ENCODE measurements at regions not wholly inside any gene's neighbourhood (a gene's known extent, or its start where the extent isn't known, plus 50 kb on each side); places are given as distances from the start of the nearest gene placed in this dataset.
"Not testable (repeated sequence)": the region's sequence is repeated elsewhere in the genome, so short reads cannot be mapped to it uniquely, and the experiment has no call there.

DNA sequence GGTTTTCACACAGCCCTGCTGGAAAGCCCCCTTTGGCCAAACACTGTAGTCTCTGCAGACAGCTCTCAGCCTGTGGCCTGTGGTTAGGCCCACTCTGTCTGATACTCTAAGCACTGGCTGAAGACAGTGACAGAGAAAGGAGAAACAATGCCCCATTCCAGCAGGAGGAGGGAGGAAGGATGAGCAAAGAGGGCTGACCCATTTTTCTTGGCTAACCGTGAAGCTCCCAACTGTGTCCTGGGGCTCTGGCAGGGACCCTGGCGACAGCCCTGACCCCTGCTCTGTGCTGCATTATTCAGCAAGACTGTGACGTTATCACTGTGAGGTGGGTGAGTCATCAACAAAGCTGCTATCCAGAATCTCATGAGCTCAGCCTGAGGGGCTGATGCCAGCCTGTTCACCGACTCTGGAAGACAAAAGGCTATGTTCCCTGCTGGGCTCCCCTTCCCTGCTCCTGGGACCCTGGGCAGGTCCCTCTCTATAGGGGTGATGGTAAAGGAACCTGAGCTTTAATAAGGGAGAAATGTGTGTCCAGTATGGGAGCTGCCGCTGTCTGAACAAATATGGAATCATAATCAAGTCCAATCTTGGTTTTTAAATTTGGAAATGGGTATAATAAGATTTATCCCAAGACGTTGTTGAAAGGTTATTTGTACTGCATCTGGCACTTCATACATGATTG is 107.0 kb downstream of the RHOU start:
- Histone ChIP-seq H3K27ac (peak overlapping the region in 1 of 2 donors; percentile 15), H3K9me3 (no peaks in the 10 kb centered on the region), H3K4me1 (peaks cover 0 to 9% of the 10 kb centered on the region in 2 donors), H3K27me3 (no peaks in the 10 kb centered on the region), H3K36me3 (no peaks in the 10 kb centered on the region), H3K4me3 (no peak overlapping the region)
- peak; percentile 75 for DNase-seq (ENCODE audit: low spot score)
- TF ChIP-seq, protein P1, sequence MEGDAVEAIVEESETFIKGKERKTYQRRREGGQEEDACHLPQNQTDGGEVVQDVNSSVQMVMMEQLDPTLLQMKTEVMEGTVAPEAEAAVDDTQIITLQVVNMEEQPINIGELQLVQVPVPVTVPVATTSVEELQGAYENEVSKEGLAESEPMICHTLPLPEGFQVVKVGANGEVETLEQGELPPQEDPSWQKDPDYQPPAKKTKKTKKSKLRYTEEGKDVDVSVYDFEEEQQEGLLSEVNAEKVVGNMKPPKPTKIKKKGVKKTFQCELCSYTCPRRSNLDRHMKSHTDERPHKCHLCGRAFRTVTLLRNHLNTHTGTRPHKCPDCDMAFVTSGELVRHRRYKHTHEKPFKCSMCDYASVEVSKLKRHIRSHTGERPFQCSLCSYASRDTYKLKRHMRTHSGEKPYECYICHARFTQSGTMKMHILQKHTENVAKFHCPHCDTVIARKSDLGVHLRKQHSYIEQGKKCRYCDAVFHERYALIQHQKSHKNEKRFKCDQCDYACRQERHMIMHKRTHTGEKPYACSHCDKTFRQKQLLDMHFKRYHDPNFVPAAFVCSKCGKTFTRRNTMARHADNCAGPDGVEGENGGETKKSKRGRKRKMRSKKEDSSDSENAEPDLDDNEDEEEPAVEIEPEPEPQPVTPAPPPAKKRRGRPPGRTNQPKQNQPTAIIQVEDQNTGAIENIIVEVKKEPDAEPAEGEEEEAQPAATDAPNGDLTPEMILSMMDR (IDR thresholded peaks at IDR 0.05) = no peak

DNA sequence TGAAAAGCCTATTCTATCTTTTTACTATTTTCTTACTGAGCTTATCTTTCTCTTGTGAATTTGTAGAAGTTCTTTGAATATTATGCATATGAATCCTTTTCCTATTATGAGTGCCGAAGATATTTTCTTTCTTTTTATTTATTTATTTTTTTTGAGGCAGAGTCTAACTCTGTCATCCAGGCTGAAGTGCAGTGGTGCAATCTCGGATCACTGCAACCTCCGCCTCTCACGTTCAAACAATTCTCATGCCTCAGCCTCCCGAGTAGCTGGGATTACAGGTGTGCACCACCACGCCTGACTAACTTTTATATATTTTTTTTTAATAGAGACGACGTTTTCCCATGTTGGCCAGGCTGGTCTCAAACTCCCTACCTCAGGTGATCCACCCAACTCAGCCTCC is 109.8 kb downstream of the RHOU start:
- Histone ChIP-seq H3K4me1 (no peaks in the 10 kb centered on the region), H3K9me3 (no peaks in the 10 kb centered on the region), H3K4me3 (no peak overlapping the region), H3K36me3 (no peaks in the 10 kb centered on the region), H3K27me3 (no peaks in the 10 kb centered on the region), H3K27ac (no peak overlapping the region)
- no peak for DNase-seq (ENCODE audit: low spot score)
- TF ChIP-seq, protein P1 (IDR thresholded peaks at IDR 0.05) = no peak

DNA sequence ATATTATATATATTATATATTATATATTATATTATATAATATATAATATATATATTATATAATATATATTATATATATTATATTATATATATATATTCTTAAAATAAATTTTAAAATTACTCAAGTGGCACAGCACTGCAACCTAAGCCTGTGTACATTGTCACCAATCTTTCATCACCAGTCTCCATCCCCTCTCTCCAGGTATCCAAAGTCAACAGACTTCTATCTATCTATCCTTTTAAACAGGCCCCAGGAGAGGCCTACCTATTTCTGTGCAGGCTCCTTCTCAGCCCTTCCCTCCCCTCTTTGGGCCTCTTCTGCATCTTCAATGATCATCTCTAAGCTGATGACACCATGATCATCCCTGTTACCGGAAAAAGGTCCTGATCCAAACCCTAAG is 111.7 kb downstream of the RHOU start:
- no peak for DNase-seq (ENCODE audit: low spot score)
- Histone ChIP-seq H3K27me3 (no peaks in the 10 kb centered on the region), H3K4me3 (no peak overlapping the region), H3K9me3 (no peaks in the 10 kb centered on the region), H3K36me3 (no peaks in the 10 kb centered on the region), H3K4me1 (no peaks in the 10 kb centered on the region), H3K27ac (no peak overlapping the region)
- TF ChIP-seq, protein P1 (IDR thresholded peaks at IDR 0.05) = no peak

DNA sequence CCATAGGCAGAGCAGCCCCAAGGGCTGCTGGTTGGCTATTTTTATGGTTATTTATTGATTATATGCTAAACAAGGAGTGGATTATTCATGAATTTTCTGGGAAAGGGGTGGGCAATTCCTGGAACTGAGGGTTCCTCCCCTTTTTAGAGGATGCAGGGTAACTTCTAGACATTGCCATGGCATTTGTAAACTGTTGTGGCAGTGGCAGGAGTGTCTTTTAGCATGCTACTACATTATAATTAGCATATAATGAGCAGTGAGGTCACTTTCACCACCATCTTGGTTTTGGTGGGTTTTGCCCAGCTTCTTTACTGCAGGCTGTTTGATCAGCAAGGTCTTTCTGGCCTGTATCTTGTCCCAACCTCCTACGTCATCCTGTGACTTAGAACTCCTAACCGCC is 112.2 kb downstream of the RHOU start:
- H3K4me1 ChIP-seq; H3K36me3 ChIP-seq; DNase-seq (ENCODE audit: low spot score); H3K9me3 ChIP-seq; H3K4me3 ChIP-seq; H3K27me3 ChIP-seq; H3K27ac ChIP-seq: not testable (repeated sequence)

DNA sequence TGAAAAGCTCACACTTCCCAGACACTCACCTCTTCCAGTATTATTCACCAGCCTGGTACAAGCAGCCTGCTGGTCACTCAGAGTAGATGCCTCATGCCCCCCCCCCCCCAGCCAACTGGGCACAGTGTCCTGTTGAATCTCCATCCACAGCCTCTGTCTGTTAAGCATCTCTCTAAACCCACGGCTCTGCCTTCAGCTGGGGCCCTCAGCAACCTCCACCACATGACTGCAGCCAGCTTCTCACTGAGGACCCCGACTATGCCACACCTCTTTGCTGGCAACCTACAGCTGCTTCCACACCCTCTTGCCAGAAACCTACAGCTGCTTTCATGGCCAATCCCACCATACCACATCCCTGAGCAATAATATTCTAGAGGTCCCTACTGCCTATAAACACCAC is 113.1 kb downstream of the RHOU start:
- Histone ChIP-seq H3K4me3 (no peak overlapping the region), H3K4me1 (no peaks in the 10 kb centered on the region), H3K9me3 (no peaks in the 10 kb centered on the region), H3K36me3 (no peaks in the 10 kb centered on the region), H3K27me3 (no peaks in the 10 kb centered on the region), H3K27ac (no peak overlapping the region)
- TF ChIP-seq, protein P1 (IDR thresholded peaks at IDR 0.05) = no peak
- no peak for DNase-seq (ENCODE audit: low spot score)

DNA sequence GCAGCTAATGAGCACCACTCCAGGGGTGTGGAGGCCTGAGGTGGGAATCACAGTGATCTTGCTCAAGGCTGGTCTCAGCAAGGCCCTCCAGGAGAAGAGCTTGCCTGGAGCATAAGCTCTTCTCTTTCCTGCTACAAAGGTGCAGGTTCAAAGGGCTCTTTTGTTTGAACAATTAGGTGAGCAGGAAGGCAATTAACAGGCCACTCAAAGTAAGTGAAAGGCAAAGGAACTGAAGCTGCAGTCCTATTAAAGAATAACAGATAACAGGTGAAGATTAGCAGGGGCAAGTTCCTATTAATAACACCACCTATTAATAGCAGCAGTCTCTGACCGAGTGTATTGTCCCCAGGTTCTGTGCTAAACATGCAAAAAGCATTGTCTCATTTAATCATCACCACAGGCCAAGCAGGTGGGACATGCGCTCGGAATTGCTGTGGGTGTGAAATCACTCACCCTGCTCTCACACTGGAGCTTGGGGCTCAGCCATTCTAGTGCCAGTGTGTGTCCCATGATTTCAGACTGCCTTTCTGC is 113.8 kb downstream of the RHOU start:
- H3K27ac ChIP-seq = no peak overlapping the region
- H3K4me1 ChIP-seq = no peaks in the 10 kb centered on the region
- no peaks in the 10 kb centered on the region for H3K36me3 ChIP-seq
- H3K27me3 ChIP-seq = no peaks in the 10 kb centered on the region
- DNase-seq (ENCODE audit: low spot score) = no peak
- H3K4me3 ChIP-seq = no peak overlapping the region
- H3K9me3 ChIP-seq = no peaks in the 10 kb centered on the region
- TF ChIP-seq, protein P1 (IDR thresholded peaks at IDR 0.05) = no peak
